ENCODE measurements at regions not wholly inside any gene's neighbourhood (a gene's known extent, or its start where the extent isn't known, plus 50 kb on each side); places are given as distances from the start of the nearest gene placed in this dataset.

DNA sequence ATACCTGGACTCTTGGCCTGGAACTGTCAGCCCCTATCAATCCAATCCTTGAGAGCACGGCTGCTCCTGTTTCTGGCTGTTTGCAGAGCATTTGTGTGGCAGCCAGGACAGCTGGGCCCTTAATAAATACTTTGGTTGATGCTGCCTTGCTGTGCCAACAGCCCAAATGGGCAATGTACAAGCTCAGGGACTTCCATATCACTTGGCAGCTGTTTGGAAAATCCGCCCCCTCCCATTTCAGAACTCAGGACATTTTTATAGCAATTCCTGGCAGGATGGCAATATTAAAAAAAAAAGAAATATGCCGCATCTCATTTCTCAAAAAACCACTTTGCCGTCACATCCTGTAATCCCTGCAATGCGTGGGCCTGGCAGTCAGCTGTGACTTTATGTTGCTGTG is 218.9 kb downstream of the HS3ST1 start:
- Histone ChIP-seq H2BK120ac (ENCODE audit: insufficient read depth, low read length, poor library complexity) (no peak overlapping the region), H3K23ac (ENCODE audit: low read length) (no peak overlapping the region)
- no CpG with 5 or more reads among the region's 5 CpGs for WGBS (ENCODE audit: extremely low coverage, insufficient coverage, insufficient read length)

GRCh38 chr4:11201256-11201655 is 227.4 kb downstream of the HS3ST1 start:
- DNase-seq, result no peak
- no peak overlapping the region for H3K4me2 ChIP-seq (ENCODE audit: low read length)
- no CpG with 5 or more reads among the region's 2 CpGs for WGBS (ENCODE audit: extremely low coverage, insufficient coverage, insufficient read length)
- H2BK120ac ChIP-seq (ENCODE audit: insufficient read depth, low read length, poor library complexity), result peak overlapping the region; percentile 7
- H3K9me3 ChIP-seq (ENCODE audit: insufficient read depth, low read depth, low read length), result no peaks in the 10 kb centered on the region
- no peak overlapping the region for H3K18ac ChIP-seq (ENCODE audit: low read length)
- H3K4me1 ChIP-seq (ENCODE audit: control insufficient read depth in 1 of 2, insufficient read depth in 2 of 2, low read length in 2 of 2), result peaks cover 10 to 13% of the 10 kb centered on the region in 2 experiments
- no peak overlapping the region for H3K14ac ChIP-seq (ENCODE audit: low read length)
- no peaks in the 10 kb centered on the region for H3K36me3 ChIP-seq (ENCODE audit: control insufficient read depth in 1 of 2, insufficient read depth in 2 of 2, low read length in 2 of 2)
- peak overlapping the region; percentile 51 for H2BK12ac ChIP-seq (ENCODE audit: low read length)
- H3K4me3 ChIP-seq (ENCODE audit: low read depth, low read length), result no peak overlapping the region
- no peak overlapping the region for H2BK5ac ChIP-seq (ENCODE audit: low read depth, low read length, poor library complexity)
- H2AK5ac ChIP-seq (ENCODE audit: low read length), result no peak overlapping the region
- H3K27ac ChIP-seq (ENCODE audit: low read depth, low read length), result no peak overlapping the region
- no peak overlapping the region for H3K23ac ChIP-seq (ENCODE audit: low read length)
- no peak overlapping the region for H3K4ac ChIP-seq (ENCODE audit: low read depth, low read length)
- H3K79me1 ChIP-seq (ENCODE audit: low read length), result peaks cover 16% of the 10 kb centered on the region
- peak overlapping the region; percentile 66 for H4K8ac ChIP-seq (ENCODE audit: low read depth, low read length)
- no peak overlapping the region for H2AFZ ChIP-seq (ENCODE audit: insufficient read depth, low read length, poor library complexity)
- peaks cover 1% of the 10 kb centered on the region for H3K79me2 ChIP-seq (ENCODE audit: control insufficient read depth, insufficient read depth, low read length, poor library complexity)
- H4K12ac ChIP-seq (ENCODE audit: low read depth, low read length), result no peak overlapping the region
- peak overlapping the region; percentile 64 for H3K9ac ChIP-seq (ENCODE audit: low read length)
- no peaks in the 10 kb centered on the region for H3K27me3 ChIP-seq (ENCODE audit: insufficient read depth, low read length)
- H4K91ac ChIP-seq (ENCODE audit: low read depth, low read length), result peak overlapping the region; percentile 26

More for the DNA sequence above, 218.9 kb downstream of the HS3ST1 start:
- Histone ChIP-seq H3K14ac (ENCODE audit: low read length) (no peak overlapping the region), H3K27ac (ENCODE audit: low read depth, low read length) (no peak overlapping the region), H3K79me2 (ENCODE audit: control insufficient read depth, insufficient read depth, low read length, poor library complexity) (no peaks in the 10 kb centered on the region), H4K8ac (ENCODE audit: low read depth, low read length) (no peak overlapping the region), H3K4me3 (ENCODE audit: low read depth, low read length) (no peak overlapping the region), H3K4me1 (ENCODE audit: control insufficient read depth in 1 of 2, insufficient read depth in 2 of 2, low read length in 2 of 2) (no peaks in the 10 kb centered on the region), H3K9ac (ENCODE audit: low read length) (no peak overlapping the region), H3K4ac (ENCODE audit: low read depth, low read length) (no peak overlapping the region), H2BK5ac (ENCODE audit: low read depth, low read length, poor library complexity) (no peak overlapping the region), H2AFZ (ENCODE audit: insufficient read depth, low read length, poor library complexity) (no peak overlapping the region), H4K91ac (ENCODE audit: low read depth, low read length) (no peak overlapping the region), H3K27me3 (ENCODE audit: insufficient read depth, low read length) (no peaks in the 10 kb centered on the region), H3K4me2 (ENCODE audit: low read length) (no peak overlapping the region), H2BK12ac (ENCODE audit: low read length) (no peak overlapping the region), H3K18ac (ENCODE audit: low read length) (no peak overlapping the region), H2AK5ac (ENCODE audit: low read length) (no peak overlapping the region), H3K36me3 (ENCODE audit: control insufficient read depth in 1 of 2, insufficient read depth in 2 of 2, low read length in 2 of 2) (peaks cover 0 to 2% of the 10 kb centered on the region in 2 experiments), H3K9me3 (ENCODE audit: insufficient read depth, low read depth, low read length) (no peaks in the 10 kb centered on the region), H3K79me1 (ENCODE audit: low read length) (no peaks in the 10 kb centered on the region), H4K12ac (ENCODE audit: low read depth, low read length) (no peak overlapping the region)
- DNase-seq, result no peak

- Histone ChIP-seq H2BK120ac (ENCODE audit: insufficient read depth, low read length, poor library complexity) (peak overlapping the region; percentile 93), H2AFZ (ENCODE audit: insufficient read depth, low read length, poor library complexity) (no peak overlapping the region), H2BK5ac (ENCODE audit: low read depth, low read length, poor library complexity) (peak overlapping the region; percentile 90), H3K4ac (ENCODE audit: low read depth, low read length) (peak overlapping the region; percentile 68), H4K8ac (ENCODE audit: low read depth, low read length) (peak overlapping the region; percentile 74), H3K4me2 (ENCODE audit: low read length) (peak overlapping the region; percentile 26), H4K12ac (ENCODE audit: low read depth, low read length) (no peak overlapping the region), H3K79me2 (ENCODE audit: control insufficient read depth, insufficient read depth, low read length, poor library complexity) (peaks cover 1% of the 10 kb centered on the region), H2AK5ac (ENCODE audit: low read length) (peak overlapping the region; percentile 87), H3K23ac (ENCODE audit: low read length) (no peak overlapping the region), H3K4me3 (ENCODE audit: low read depth, low read length) (no peak overlapping the region), H3K4me1 (ENCODE audit: control insufficient read depth in 1 of 2, insufficient read depth in 2 of 2, low read length in 2 of 2) (peaks cover 10 to 12% of the 10 kb centered on the region in 2 experiments), H3K9me3 (ENCODE audit: insufficient read depth, low read depth, low read length) (no peaks in the 10 kb centered on the region), H3K27ac (ENCODE audit: low read depth, low read length) (peak overlapping the region; percentile 89), H2BK12ac (ENCODE audit: low read length) (peak overlapping the region; percentile 91), H3K14ac (ENCODE audit: low read length) (peak overlapping the region; percentile 86), H3K9ac (ENCODE audit: low read length) (no peak overlapping the region), H4K91ac (ENCODE audit: low read depth, low read length) (peak overlapping the region; percentile 95), H3K18ac (ENCODE audit: low read length) (peak overlapping the region; percentile 80), H3K27me3 (ENCODE audit: insufficient read depth, low read length) (no peaks in the 10 kb centered on the region), H3K79me1 (ENCODE audit: low read length) (peaks cover 20% of the 10 kb centered on the region), H3K36me3 (ENCODE audit: control insufficient read depth in 1 of 2, insufficient read depth in 2 of 2, low read length in 2 of 2) (no peaks in the 10 kb centered on the region)
- DNase-seq, result peak; percentile 96 to 98
- no CpG with 5 or more reads among the region's 14 CpGs for whole genome bisulfite sequencing (ENCODE audit: extremely low coverage, insufficient coverage, insufficient read length)
Measured at GRCh38 chr4:11198516-11199305, 230.0 kb downstream of the HS3ST1 start.

DNA sequence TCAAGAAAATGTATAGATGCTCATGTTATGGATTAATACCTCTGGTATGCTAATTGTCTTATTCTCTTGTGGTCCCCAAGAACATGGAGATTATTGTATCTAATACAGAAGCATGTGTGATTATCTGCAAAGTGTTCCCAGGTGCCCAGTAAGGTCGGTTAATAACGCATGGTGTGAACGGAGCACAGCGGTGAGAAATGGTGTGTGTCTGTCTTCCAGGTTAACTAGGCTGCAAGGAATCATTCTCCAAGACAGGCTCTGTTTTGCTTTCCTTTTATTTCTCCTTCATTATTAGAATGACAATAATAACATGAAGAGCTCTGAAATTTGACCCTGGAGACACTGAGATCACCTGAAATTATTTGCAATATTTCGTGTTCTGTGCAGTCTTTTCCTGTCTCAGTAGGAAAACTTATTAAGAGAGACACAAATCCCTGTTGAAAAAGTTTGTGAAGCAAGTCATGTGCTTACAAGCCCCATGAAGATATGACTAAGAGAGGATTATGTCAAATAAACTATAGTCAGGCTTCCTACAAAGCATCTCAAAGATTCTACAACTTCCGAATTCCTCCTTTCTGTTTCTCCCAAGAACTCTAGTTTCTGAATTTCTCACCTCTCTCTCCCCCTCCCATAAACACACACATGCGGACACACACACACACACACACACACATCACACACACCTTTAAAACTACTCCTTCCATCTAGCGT is 230.9 kb downstream of the HS3ST1 start:
- peak overlapping the region; percentile 91 for H2BK12ac ChIP-seq (ENCODE audit: low read length)
- peak overlapping the region; percentile 89 for H3K27ac ChIP-seq (ENCODE audit: low read depth, low read length)
- no peak overlapping the region for H3K23ac ChIP-seq (ENCODE audit: low read length)
- H3K79me2 ChIP-seq (ENCODE audit: control insufficient read depth, insufficient read depth, low read length, poor library complexity), result peaks cover 1% of the 10 kb centered on the region
- H3K9me3 ChIP-seq (ENCODE audit: insufficient read depth, low read depth, low read length), result no peaks in the 10 kb centered on the region
- peak overlapping the region; percentile 90 for H2BK5ac ChIP-seq (ENCODE audit: low read depth, low read length, poor library complexity)
- H4K12ac ChIP-seq (ENCODE audit: low read depth, low read length), result no peak overlapping the region
- H4K8ac ChIP-seq (ENCODE audit: low read depth, low read length), result peak overlapping the region; percentile 53
- no peak overlapping the region for H2AFZ ChIP-seq (ENCODE audit: insufficient read depth, low read length, poor library complexity)
- H3K27me3 ChIP-seq (ENCODE audit: insufficient read depth, low read length), result no peaks in the 10 kb centered on the region
- peaks cover 8% of the 10 kb centered on the region in 2 experiments for H3K4me1 ChIP-seq (ENCODE audit: control insufficient read depth in 1 of 2, insufficient read depth in 2 of 2, low read length in 2 of 2)
- H3K4ac ChIP-seq (ENCODE audit: low read depth, low read length), result peak overlapping the region; percentile 60
- H3K4me2 ChIP-seq (ENCODE audit: low read length), result no peak overlapping the region
- peak overlapping the region; percentile 86 for H2BK120ac ChIP-seq (ENCODE audit: insufficient read depth, low read length, poor library complexity)
- peaks cover 18% of the 10 kb centered on the region for H3K79me1 ChIP-seq (ENCODE audit: low read length)
- H3K9ac ChIP-seq (ENCODE audit: low read length), result no peak overlapping the region
- no peak overlapping the region for H3K18ac ChIP-seq (ENCODE audit: low read length)
- DNase-seq, result peak in 1 of 2 donors; percentile 53
- WGBS (ENCODE audit: extremely low coverage, insufficient coverage, insufficient read length), result 100% methylated on average over 1 of the region's 8 CpGs
- H3K14ac ChIP-seq (ENCODE audit: low read length), result peak overlapping the region; percentile 74
- no peaks in the 10 kb centered on the region for H3K36me3 ChIP-seq (ENCODE audit: control insufficient read depth in 1 of 2, insufficient read depth in 2 of 2, low read length in 2 of 2)
- H2AK5ac ChIP-seq (ENCODE audit: low read length), result no peak overlapping the region
- H4K91ac ChIP-seq (ENCODE audit: low read depth, low read length), result peak overlapping the region; percentile 86
- no peak overlapping the region for H3K4me3 ChIP-seq (ENCODE audit: low read depth, low read length)
